ENCODE measurements at regions not wholly inside any gene's neighbourhood (a gene's known extent, or its start where the extent isn't known, plus 50 kb on each side); places are given as distances from the start of the nearest gene placed in this dataset.

DNA sequence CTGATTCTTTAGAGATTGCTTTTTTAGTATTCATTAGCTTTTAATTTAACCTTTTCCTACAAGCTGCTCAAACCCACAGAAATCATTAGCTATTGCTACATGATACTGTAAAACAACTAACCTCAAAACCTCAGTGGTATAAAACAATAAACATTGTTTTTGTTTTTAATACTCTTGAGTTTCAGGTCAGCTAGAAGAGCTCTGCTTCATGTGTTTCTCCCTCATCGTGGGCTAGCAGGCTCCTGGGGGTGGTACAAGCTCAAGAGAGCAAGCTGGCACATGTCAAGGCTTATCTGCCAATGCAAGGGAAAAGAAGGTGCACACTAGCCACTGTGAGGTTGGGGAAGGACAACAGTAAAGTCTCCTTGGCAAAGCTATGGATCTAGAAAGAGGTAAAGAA lies 232.9 kb upstream of the PHF14 start:
- Histone ChIP-seq H3K4me1 (no peaks in the 10 kb centered on the region), H3K27ac (no peak overlapping the region), H3K9me3 (peaks cover 0 to 6% (median 2%) of the 10 kb centered on the region in 4 donors), H3K27me3 (no peaks in the 10 kb centered on the region), H3K36me3 (no peaks in the 10 kb centered on the region), H3K4me3 (no peak overlapping the region)
- intact Hi-C loops (cut with DNase I; ENCODE audit: low total_unique reads), result no loop called here
- TF ChIP-seq POLR2A (IDR thresholded peaks at IDR 0.05) (no peak), POLR2AphosphoS5 (IDR thresholded peaks at IDR 0.05) (no peak), EP300 (IDR thresholded peaks at IDR 0.05) (no peak)
- TF ChIP-seq, protein P1, sequence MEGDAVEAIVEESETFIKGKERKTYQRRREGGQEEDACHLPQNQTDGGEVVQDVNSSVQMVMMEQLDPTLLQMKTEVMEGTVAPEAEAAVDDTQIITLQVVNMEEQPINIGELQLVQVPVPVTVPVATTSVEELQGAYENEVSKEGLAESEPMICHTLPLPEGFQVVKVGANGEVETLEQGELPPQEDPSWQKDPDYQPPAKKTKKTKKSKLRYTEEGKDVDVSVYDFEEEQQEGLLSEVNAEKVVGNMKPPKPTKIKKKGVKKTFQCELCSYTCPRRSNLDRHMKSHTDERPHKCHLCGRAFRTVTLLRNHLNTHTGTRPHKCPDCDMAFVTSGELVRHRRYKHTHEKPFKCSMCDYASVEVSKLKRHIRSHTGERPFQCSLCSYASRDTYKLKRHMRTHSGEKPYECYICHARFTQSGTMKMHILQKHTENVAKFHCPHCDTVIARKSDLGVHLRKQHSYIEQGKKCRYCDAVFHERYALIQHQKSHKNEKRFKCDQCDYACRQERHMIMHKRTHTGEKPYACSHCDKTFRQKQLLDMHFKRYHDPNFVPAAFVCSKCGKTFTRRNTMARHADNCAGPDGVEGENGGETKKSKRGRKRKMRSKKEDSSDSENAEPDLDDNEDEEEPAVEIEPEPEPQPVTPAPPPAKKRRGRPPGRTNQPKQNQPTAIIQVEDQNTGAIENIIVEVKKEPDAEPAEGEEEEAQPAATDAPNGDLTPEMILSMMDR (IDR thresholded peaks at IDR 0.05), result no peak
- no peak for DNase-seq
- WGBS, 5 donors, result 5 to 50% (median 30%) methylated on average over 1 of the region's 1 CpG

- WGBS, 5 donors, result 51 to 81% (median 79%) methylated on average over 2 of the region's 2 CpGs
- Histone ChIP-seq H3K9me3 (peaks cover 0 to 31% (median 26%) of the 10 kb centered on the region in 4 donors), H3K4me1 (no peaks in the 10 kb centered on the region), H3K36me3 (no peaks in the 10 kb centered on the region), H3K27me3 (no peaks in the 10 kb centered on the region), H3K4me3 (no peak overlapping the region), H3K27ac (no peak overlapping the region)
- intact Hi-C loops (cut with DNase I; ENCODE audit: low total_unique reads), result no loop called here
- TF ChIP-seq EP300 (IDR thresholded peaks at IDR 0.05) (no peak), POLR2A (IDR thresholded peaks at IDR 0.05) (no peak), POLR2AphosphoS5 (IDR thresholded peaks at IDR 0.05) (no peak)
- TF ChIP-seq, protein P1 (IDR thresholded peaks at IDR 0.05), result no peak
- no peak for DNase-seq
Measured at GRCh38 chr7:10756981-10757380, 216.7 kb upstream of the PHF14 start.

DNA sequence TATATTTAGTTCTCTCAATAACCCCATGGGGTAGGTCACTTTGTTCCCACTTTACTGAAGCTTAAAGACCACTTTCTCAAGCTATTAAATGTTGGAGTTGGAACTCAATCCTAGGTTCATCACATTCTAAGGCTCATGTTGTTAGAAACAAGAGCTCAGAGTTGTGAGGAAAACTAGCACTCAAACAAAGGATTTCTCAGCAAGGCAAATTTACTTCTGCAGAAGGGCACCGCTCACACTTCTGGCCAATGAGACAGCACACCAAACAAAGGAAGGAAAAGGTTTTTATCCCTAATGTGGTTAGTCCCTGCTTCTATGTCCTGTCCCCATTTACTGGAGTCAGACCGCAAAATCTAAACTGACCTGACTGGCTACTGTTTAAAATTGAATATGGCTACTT lies 214.6 kb upstream of the PHF14 start:
- 83 to 98% (median 92%) methylated on average over 2 of the region's 2 CpGs for WGBS, 5 donors
- H3K27me3 ChIP-seq, result no peaks in the 10 kb centered on the region
- H3K9me3 ChIP-seq, result peaks cover 0 to 28% (median 25%) of the 10 kb centered on the region in 4 donors
- TF ChIP-seq POLR2AphosphoS5 (IDR thresholded peaks at IDR 0.05) (no peak), EP300 (IDR thresholded peaks at IDR 0.05) (no peak), POLR2A (IDR thresholded peaks at IDR 0.05) (no peak)
- TF ChIP-seq, protein P1 (IDR thresholded peaks at IDR 0.05), result no peak
- H3K4me3 ChIP-seq, result no peak overlapping the region
- H3K4me1 ChIP-seq, result no peaks in the 10 kb centered on the region
- intact Hi-C loops (cut with DNase I; ENCODE audit: low total_unique reads), result no loop called here
- no peak overlapping the region for H3K27ac ChIP-seq
- H3K36me3 ChIP-seq, result no peaks in the 10 kb centered on the region
- DNase-seq, result no peak

DNA sequence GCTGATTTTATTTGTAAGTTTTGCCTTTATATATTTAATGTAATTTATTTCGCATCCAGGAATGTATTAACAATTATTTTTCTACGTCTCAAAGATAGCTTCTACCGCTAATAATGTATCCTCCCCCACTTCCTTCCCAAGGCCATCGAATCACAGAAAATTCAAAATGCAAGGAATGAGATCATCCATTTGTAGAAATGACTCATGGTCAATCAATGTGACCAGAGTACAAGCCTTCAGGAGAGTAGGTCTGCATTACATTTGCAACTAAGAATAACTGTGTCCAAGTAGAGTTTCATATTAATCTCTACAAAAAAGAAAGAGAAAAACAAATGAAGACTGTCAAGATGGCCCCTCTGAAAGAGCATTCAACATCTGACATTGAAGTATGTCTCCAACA lies 205.9 kb upstream of the PHF14 start:
- WGBS, 5 donors, result 80 to 89% (median 87%) methylated on average over 4 of the region's 4 CpGs
- Histone ChIP-seq H3K27me3 (no peaks in the 10 kb centered on the region), H3K36me3 (no peaks in the 10 kb centered on the region), H3K4me1 (no peaks in the 10 kb centered on the region), H3K27ac (no peak overlapping the region), H3K9me3 (no peaks in the 10 kb centered on the region), H3K4me3 (no peak overlapping the region)
- intact Hi-C loops (cut with DNase I; ENCODE audit: low total_unique reads), result no loop called here
- DNase-seq, result no peak
- TF ChIP-seq POLR2A (IDR thresholded peaks at IDR 0.05) (no peak), EP300 (IDR thresholded peaks at IDR 0.05) (no peak), POLR2AphosphoS5 (IDR thresholded peaks at IDR 0.05) (no peak)
- TF ChIP-seq, protein P1 (IDR thresholded peaks at IDR 0.05), result no peak
